Natural killer cell treated with Interleukin-12 subunit alpha and Interleukin-12 subunit beta and Interleukin-15 and Interleukin-18, amount 100 ng/mL, for 72 hours (primary cell): ENCODE measurements at regions not wholly inside any gene's neighbourhood (a gene's known extent, or its start where the extent isn't known, plus 50 kb on each side); places are given as distances from the start of the nearest gene placed in this dataset.

Source experiments
- ATAC-seq, 2 donors: fragments of 150-1000 bp; cut with Tn5 transposase in 1 of 2; sonication (Bioruptor Pico), chemical (Tn5 transposase) in 1 of 2; 2 replicates each; pipeline ENCODE4 v1.10.0; 2021
- DNase-seq: peaks from one replicate; pipeline ENCODE4 v3.0.0; 2022; ENCODE audit warnings: low spot score
- H3K27ac Mint-ChIP-seq, 2 donors: 1 replicate in 1 of 2; 2 replicates in 1 of 2; pipeline ENCODE4 v1.8.0; 2022; ENCODE audit warnings: mixed read lengths in 2 of 2, mild to moderate bottlenecking in 1 of 2, moderate library complexity in 1 of 2
- H3K27me3 Mint-ChIP-seq, 2 donors: 1 replicate in 1 of 2; 2 replicates in 1 of 2; pipeline ENCODE4 v1.8.0; 2022; ENCODE audit warnings: mixed read lengths in 2 of 2
- H3K36me3 Mint-ChIP-seq: one replicate; pipeline ENCODE4 v1.8.0; 2022; ENCODE audit warnings: mixed read lengths
- H3K4me1 Mint-ChIP-seq, 2 donors: 1 replicate in 1 of 2; 2 replicates in 1 of 2; pipeline ENCODE4 v1.8.0; 2022; ENCODE audit warnings: low read depth in 2 of 2, mixed read lengths in 2 of 2, mild to moderate bottlenecking in 1 of 2
- H3K4me3 Mint-ChIP-seq: one replicate; pipeline ENCODE4 v1.8.0; 2022; ENCODE audit warnings: mixed read lengths
- H3K9me3 Mint-ChIP-seq: 2 replicates; pipeline ENCODE4 v1.8.0; 2022; ENCODE audit warnings: mixed read lengths

DNA sequence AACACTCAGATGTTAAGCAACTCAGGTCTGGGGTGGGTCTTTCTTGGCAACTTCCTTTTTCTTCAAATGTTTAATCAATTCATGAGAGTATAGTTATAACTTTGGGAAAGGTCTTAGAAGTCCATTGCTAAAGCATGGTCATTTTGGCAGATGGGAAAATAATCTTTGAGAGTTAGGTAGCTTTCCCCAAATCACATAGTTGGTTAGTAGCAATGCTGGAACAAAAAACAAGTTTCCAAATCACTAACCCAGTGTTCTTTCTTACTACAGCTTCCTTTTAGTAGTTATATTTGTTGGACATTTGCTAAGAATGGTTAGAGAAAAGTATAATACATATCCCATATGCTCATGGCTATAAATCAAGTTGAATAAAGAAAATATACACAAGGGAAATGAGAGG lies 185.2 kb upstream of the SLC14A2 start:
- no peak overlapping the region for H3K4me3 Mint-ChIP-seq
- H3K27ac Mint-ChIP-seq = no peak overlapping the region
- no peaks in the 10 kb centered on the region for H3K36me3 Mint-ChIP-seq
- DNase-seq (no peak), ATAC-seq (no peak)
- H3K27me3 Mint-ChIP-seq = peaks cover 12 to 46% of the 10 kb centered on the region in 2 donors
- H3K9me3 Mint-ChIP-seq = no peaks in the 10 kb centered on the region
- H3K4me1 Mint-ChIP-seq = no peaks in the 10 kb centered on the region

DNA sequence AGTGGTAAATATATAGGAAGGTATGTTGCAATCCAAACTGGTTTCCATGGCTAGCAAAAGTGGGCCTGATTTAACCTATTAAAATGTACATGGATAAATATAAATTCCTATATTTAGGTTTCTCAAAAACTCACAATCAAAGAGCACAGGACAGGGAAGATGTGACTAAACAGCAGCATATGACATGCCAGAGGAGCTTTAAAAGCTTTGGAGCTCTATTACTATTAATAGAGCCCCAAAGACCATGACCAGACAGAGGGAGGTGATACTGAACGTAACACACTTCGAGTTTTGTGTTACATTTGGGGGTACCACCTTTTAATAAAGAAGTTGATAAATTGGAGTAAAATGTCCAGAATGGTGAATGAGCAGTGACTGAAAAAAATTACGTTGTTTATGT lies 179.5 kb upstream of the SLC14A2 start:
- Mint-ChIP-seq H3K27ac (no peak overlapping the region), H3K4me3 (no peak overlapping the region), H3K36me3 (no peaks in the 10 kb centered on the region), H3K4me1 (no peaks in the 10 kb centered on the region), H3K27me3 (peaks cover 5 to 15% of the 10 kb centered on the region in 2 donors), H3K9me3 (no peaks in the 10 kb centered on the region)
- DNase-seq (no peak), ATAC-seq (no peak)

DNA sequence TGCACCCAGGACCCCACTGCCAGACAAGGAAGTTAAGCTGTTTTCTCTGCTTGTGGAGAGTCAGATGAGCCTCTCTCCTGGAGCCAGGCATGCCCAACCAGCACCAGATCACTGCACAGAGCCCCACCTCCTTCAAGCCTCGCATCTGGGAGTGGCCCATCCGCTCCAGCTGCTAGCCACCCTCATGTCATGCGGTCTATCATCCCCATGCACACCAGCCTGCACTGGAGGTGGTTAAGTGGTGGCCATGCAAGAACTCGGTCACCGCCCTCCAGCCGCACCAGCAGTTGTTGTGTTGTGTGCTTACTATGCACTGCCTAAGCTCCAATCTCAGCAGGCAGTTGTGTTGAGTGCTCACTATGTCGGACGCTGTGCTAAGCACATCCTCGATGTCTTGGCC lies 177.9 kb upstream of the SLC14A2 start:
- peak in 1 of 2 donors; percentile 25 for ATAC-seq
- no peak overlapping the region for H3K4me3 Mint-ChIP-seq
- no peaks in the 10 kb centered on the region for H3K9me3 Mint-ChIP-seq
- no peak for DNase-seq
- no peaks in the 10 kb centered on the region for H3K36me3 Mint-ChIP-seq
- no peak overlapping the region for H3K27ac Mint-ChIP-seq
- H3K4me1 Mint-ChIP-seq = no peaks in the 10 kb centered on the region
- H3K27me3 Mint-ChIP-seq = peaks cover 7 to 18% of the 10 kb centered on the region in 2 donors

DNA sequence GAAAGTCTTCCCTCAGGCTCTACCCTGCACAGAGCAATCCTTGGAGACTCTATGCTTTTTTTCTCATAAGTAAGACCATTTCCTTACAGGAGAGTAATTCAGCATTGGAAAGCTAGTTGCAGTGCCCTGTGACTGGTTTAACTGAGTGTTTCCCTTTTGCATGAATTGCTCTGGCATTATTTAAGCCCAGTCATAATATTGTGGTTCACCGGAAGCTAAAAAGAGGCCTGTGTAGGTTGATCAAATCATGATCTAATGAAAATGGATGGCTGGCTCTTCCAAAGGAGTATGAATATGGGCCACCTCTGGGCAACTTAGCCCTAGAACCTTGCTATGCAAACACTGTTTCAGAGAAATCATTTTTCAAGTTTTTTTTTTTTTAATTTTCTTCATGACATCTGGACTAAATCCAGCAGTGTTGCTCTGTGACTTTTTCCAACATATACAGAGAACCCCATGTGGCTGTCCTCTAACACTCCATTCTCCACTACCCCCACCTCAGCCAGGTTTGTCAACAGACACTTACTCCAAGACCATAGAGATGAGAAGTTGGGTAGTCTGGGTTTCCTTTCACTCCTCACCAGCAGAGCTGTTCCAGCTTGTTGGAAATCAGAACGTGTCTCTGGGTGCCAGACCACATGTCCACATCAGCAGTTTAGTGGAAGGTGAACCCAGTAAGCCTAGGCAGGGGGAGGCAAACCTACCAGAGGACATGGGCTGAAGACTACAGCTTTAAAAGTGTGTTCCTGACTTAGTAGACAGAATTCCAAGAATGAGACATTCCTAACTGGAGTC lies 175.2 kb upstream of the SLC14A2 start:
- no peak for DNase-seq
- H3K27me3 Mint-ChIP-seq = peaks cover 8 to 18% of the 10 kb centered on the region in 2 donors
- no peaks in the 10 kb centered on the region for H3K36me3 Mint-ChIP-seq
- no peak for ATAC-seq
- H3K4me3 Mint-ChIP-seq = no peak overlapping the region
- no peaks in the 10 kb centered on the region for H3K4me1 Mint-ChIP-seq
- no peaks in the 10 kb centered on the region for H3K9me3 Mint-ChIP-seq
- H3K27ac Mint-ChIP-seq = no peak overlapping the region

DNA sequence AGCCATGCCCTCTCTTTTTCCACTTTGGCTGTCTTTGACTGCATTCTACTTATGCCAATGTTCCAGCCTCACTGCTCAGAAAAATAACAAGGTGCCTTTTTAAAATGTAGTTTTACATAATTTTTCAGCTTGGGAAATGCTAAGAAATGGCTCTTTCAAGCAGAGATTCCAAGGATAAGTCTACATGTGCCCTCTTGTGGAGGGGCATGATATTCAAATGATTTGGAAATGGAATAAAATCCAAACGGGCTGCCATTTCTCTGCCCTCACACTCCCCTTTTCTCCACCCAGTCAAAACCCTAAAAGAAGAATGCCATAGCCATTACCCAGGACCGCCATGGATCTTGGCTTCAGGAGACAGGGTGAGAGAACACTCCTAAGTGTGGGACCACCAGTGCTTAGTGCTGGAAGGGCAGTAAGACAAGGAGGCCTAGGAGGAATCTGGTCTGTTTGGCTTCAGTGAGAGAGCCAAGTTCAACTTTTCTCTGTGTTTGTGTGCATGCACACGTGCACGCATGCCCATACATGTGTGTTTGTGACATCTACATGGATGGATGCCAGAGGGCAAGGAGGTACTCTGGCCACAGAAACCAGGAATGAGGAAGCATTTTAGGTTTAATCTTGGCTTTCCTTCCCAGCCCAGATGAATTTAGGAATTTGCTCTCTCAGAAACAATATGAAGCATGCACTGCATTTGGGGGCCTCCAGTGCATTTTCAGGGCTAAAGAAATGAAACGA lies 174.0 kb upstream of the SLC14A2 start:
- no peak overlapping the region for H3K27ac Mint-ChIP-seq
- no peak for ATAC-seq
- no peaks in the 10 kb centered on the region for H3K9me3 Mint-ChIP-seq
- H3K4me3 Mint-ChIP-seq = no peak overlapping the region
- H3K4me1 Mint-ChIP-seq = no peaks in the 10 kb centered on the region
- DNase-seq = no peak
- no peaks in the 10 kb centered on the region for H3K36me3 Mint-ChIP-seq
- peaks cover 8 to 18% of the 10 kb centered on the region in 2 donors for H3K27me3 Mint-ChIP-seq

DNA sequence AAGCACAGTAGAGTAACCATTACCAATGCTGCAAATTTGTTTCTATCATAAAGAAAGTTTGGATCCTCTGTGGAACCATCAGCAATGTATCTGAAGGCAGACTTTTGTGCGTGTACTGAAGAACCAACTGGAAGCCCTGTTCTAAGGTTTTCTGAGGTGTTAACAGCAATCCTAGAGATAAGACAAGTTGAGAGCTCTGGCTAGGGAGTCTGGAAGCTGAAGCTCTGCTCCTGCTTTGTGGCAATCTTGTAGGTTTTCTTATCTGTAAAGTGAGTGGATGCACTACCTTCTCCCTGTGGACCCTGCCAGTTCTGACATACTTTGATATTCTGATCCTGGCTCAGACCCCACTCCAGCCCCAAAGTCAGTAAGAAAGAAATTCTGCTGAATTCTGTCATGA lies 171.2 kb upstream of the SLC14A2 start:
- H3K9me3 Mint-ChIP-seq = no peaks in the 10 kb centered on the region
- peaks cover 11 to 14% of the 10 kb centered on the region in 2 donors for H3K27me3 Mint-ChIP-seq
- no peak overlapping the region for H3K4me3 Mint-ChIP-seq
- DNase-seq = no peak
- ATAC-seq = no peak
- H3K36me3 Mint-ChIP-seq = no peaks in the 10 kb centered on the region
- H3K4me1 Mint-ChIP-seq = no peaks in the 10 kb centered on the region
- no peak overlapping the region for H3K27ac Mint-ChIP-seq

DNA sequence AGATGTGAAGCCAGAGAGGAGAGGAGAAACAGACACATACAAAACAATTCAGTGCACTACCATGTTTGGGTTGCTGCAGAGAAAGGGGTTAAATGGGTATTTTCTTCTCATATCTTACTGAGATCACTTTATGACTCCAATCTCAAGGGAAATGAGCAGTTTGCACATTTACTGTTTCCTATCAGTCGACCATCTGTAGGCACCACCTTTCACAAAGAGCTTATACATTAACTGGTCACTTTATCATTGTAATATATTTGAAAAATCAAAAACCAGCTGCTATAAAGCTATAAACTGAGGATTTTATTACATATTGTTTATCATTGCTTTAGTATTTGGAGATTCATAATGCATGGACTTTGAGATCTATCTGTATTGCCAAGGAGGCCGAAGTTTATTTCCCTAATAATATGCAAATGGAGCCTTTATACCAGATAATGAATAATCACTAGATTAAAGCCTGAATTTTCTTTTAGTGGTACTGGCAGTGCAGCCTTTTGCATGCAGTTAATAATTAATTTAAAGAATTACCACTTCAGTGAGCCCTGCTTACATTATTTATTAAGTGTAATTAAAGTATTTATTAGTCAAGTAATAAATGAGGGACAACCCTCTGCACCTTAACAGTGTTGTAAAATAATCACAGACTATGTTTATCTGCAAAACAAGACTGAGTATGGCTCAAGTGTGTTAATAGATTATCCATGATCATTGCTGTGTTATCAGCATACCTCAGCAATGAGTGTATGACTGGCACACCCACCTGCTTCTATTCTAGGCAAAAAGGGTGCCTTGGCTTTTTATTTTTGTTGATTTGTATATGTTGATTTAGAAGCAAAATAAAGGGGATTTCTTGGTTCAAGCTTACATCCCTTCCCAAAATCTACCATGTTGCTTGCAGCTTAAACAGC lies 167.7 kb upstream of the SLC14A2 start:
- H3K9me3 Mint-ChIP-seq = no peaks in the 10 kb centered on the region
- DNase-seq = no peak
- H3K4me3 Mint-ChIP-seq = no peak overlapping the region
- no peaks in the 10 kb centered on the region for H3K36me3 Mint-ChIP-seq
- ATAC-seq = no peak
- H3K4me1 Mint-ChIP-seq = no peaks in the 10 kb centered on the region
- peaks cover 8 to 10% of the 10 kb centered on the region in 2 donors for H3K27me3 Mint-ChIP-seq
- no peak overlapping the region for H3K27ac Mint-ChIP-seq

DNA sequence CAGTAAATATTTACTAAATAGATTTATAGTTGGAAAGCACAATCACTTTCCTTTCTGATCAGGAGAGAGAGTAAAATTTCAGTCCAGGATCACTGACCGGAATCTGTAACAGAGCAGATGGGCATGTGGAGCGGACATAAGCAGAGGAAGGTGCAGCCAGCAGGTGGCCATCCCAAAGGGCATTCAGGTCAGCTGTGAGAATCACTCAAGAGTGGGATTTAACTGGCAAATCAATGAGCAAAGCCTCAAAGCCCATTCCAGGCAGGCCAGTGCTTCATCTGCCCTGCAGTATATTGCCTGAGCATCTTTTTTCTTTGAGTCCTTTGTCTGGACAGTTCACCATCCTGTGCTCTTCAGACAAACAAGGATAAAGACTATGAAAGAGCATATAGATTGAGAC lies 166.4 kb upstream of the SLC14A2 start:
- Mint-ChIP-seq H3K27me3 (peaks cover 0 to 6% of the 10 kb centered on the region in 2 donors), H3K36me3 (no peaks in the 10 kb centered on the region), H3K4me3 (no peak overlapping the region), H3K4me1 (no peaks in the 10 kb centered on the region), H3K27ac (no peak overlapping the region), H3K9me3 (no peaks in the 10 kb centered on the region)
- no peak for DNase-seq
- ATAC-seq = no peak

DNA sequence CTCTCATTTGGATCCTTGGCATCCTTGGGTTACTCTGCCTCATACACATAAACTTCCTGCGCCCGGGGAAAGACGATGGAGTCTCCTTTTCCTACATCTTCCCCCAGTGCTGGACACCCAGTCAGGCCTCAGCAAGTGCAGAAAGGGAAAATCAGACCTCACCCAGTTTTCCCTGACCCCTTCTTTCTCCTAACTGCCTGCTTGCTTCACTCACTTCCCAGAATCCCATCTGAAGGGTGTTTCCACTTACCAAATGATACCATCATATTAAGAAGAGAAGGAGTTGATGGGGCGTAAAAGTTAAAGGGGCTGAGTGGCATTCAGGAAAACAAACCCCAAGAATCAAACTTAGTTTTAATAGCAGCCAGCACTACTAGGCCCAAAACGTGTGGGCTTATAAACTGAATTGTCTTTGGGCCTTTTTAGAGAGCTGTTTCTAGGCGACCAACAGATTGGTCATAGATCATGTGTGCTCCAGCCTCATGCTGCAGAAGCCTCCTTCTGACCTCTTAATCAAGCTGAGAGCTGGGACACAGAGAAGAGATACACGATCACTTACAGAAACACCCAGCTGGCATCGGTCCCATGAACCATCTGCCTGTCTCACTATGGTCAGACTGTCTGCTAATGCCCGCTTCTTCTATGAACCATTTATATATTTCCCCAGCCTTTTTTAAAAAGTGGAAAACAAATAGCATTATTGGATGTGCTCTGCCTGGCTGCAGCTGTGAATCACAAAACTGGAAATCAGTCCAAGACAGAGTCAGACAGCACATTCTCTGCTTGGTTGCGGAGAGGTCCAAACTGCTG lies 165.7 kb upstream of the SLC14A2 start:
- Mint-ChIP-seq H3K36me3 (no peaks in the 10 kb centered on the region), H3K27me3 (peaks cover 0 to 6% of the 10 kb centered on the region in 2 donors), H3K9me3 (no peaks in the 10 kb centered on the region), H3K4me1 (no peaks in the 10 kb centered on the region), H3K4me3 (no peak overlapping the region), H3K27ac (no peak overlapping the region)
- DNase-seq (no peak), ATAC-seq (peak in 1 of 2 donors; percentile 34)

DNA sequence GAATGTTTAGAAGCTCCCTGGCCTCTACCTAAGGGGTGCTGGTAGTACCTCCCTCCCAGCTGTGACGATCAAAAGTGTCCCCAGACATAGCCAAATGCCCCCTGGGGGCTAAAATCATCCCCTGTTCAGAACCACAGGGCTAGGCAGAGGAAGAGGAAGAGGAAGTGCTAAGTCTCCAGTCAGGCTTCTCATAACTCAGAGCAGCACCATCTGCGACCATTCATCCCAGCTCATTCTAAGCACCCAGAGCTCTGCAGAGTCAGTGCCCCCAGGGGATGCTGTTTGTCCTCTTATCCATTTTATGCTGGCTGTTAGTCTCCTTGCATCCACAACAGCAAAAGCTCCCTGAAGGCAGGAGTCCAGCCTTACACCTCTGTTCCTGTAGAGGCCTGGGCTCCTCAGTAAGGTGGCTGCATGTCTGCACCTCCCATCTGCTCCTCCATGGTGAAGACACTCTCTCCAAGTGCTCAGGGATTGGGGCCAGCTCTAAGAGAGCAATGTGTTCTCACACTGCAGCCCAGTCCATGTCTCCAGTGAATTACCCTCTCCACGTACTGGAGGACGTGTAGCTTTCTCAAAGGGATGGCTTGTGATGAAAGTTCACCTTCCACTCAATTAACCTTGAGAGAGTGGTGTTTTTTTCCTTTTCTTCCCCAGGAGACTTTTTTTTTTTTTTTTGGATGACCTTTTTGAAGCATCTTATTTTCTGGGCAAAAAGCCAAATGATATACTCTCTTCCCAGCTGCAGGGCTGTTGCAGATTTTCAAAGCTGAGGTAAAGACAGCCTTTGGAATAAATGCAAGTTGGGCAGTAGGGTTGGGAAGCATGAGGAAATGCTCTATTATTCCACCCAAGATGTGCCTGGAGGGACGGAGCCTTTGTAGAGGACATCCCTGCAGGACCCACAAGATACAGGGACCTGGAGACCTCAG lies 158.9 kb upstream of the SLC14A2 start:
- H3K4me3 Mint-ChIP-seq = no peak overlapping the region
- ATAC-seq (peak; percentile 21 to 33), DNase-seq (no peak)
- H3K27me3 Mint-ChIP-seq = peaks cover 6 to 8% of the 10 kb centered on the region in 2 donors
- H3K9me3 Mint-ChIP-seq = no peaks in the 10 kb centered on the region
- H3K36me3 Mint-ChIP-seq = no peaks in the 10 kb centered on the region
- no peak overlapping the region for H3K27ac Mint-ChIP-seq
- H3K4me1 Mint-ChIP-seq = no peaks in the 10 kb centered on the region

DNA sequence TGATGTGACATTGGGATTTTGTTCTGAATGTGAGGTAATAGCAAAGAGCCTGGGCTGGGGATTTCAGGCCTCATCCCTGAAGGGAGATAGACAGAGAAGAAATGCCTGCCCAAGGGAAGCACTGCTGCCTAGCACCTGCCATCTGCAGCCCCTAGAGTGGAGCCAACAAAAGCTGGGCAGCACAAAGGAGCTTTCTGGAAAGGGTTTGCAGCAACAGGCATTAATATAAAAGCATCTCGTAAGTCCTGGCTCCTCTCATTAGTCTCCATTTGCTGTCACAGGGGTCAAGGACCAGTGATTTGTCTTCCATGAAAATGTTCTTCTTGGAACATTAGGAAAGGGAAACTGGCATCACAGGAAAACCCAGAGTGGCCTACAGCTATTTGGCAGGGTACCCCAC lies 157.2 kb upstream of the SLC14A2 start:
- no peaks in the 10 kb centered on the region for H3K9me3 Mint-ChIP-seq
- no peaks in the 10 kb centered on the region for H3K4me1 Mint-ChIP-seq
- no peaks in the 10 kb centered on the region for H3K36me3 Mint-ChIP-seq
- H3K27ac Mint-ChIP-seq = no peak overlapping the region
- DNase-seq (no peak), ATAC-seq (no peak)
- peaks cover 6 to 8% of the 10 kb centered on the region in 2 donors for H3K27me3 Mint-ChIP-seq
- H3K4me3 Mint-ChIP-seq = no peak overlapping the region

DNA sequence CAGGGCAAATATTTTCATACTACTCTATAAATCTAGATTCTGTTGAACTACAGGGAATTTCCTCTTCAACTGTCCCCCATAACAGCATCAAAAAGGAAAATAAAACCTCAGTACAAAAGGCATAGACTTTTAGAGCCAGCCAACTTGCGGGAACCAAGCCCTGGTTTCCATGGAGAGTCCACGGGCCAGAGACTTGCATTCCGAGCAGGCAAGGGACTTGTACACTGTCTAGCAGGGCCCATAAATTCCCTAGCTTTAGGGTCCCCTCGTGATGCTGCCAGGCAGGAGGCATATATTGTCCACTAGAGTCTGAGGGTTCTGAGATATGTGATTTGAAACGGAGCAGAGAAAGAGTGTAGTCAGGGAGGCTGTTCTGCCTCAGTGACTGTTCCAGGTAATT lies 153.1 kb upstream of the SLC14A2 start:
- no peak overlapping the region for H3K4me3 Mint-ChIP-seq
- DNase-seq = no peak
- no peaks in the 10 kb centered on the region for H3K36me3 Mint-ChIP-seq
- ATAC-seq = no peak
- H3K9me3 Mint-ChIP-seq = peaks cover 6% of the 10 kb centered on the region
- no peaks in the 10 kb centered on the region for H3K4me1 Mint-ChIP-seq
- H3K27ac Mint-ChIP-seq = no peak overlapping the region
- H3K27me3 Mint-ChIP-seq = peaks cover 15 to 16% of the 10 kb centered on the region in 2 donors
